H9 (cell line): ENCODE measurements at regions not wholly inside any gene's neighbourhood (a gene's known extent, or its start where the extent isn't known, plus 50 kb on each side); places are given as distances from the start of the nearest gene placed in this dataset.

ENCODE experiments used
- DNase-seq: peaks from one replicate; pipeline ENCODE4 v3.0.0-alpha.2; 2017
- H2AFZ ChIP-seq: one replicate; pipeline ENCODE4 v1.6.1; 2013; ENCODE audit warnings: mild to moderate bottlenecking, low read length, control low read depth, moderate library complexity
- H2AK5ac ChIP-seq: 2 replicates; pipeline ENCODE4 v1.6.1; 2013; ENCODE audit warnings: low read length, control low read depth, mixed read lengths; ENCODE audit not compliant: insufficient read length
- H2BK120ac ChIP-seq: one replicate; pipeline ENCODE4 v1.6.1; 2013; ENCODE audit warnings: low read depth, mild to moderate bottlenecking, low read length, control low read depth, inconsistent platforms; ENCODE audit not compliant: poor library complexity, severe bottlenecking
- H2BK12ac ChIP-seq: 2 replicates; pipeline ENCODE4 v1.6.1; 2013; ENCODE audit warnings: low read length, control low read depth, mixed read lengths, low read depth; ENCODE audit not compliant: insufficient read length
- H2BK15ac ChIP-seq: 2 replicates; pipeline ENCODE4 v1.6.1; 2013; ENCODE audit warnings: low read depth, low read length, control low read depth
- H2BK20ac ChIP-seq: one replicate; pipeline ENCODE4 v1.6.1; 2013; ENCODE audit warnings: low read depth, mild to moderate bottlenecking, low read length, control low read depth, inconsistent platforms; ENCODE audit not compliant: poor library complexity, severe bottlenecking
- H2BK5ac ChIP-seq: 2 replicates; pipeline ENCODE4 v1.6.1; 2013; ENCODE audit warnings: low read length, control low read depth, mixed read lengths; ENCODE audit not compliant: insufficient read length
- H3K14ac ChIP-seq: 2 replicates; pipeline ENCODE4 v1.6.1; 2013; ENCODE audit warnings: low read length, control low read depth; ENCODE audit not compliant: insufficient read depth
- H3K18ac ChIP-seq: 2 replicates; pipeline ENCODE4 v1.6.1; 2013; ENCODE audit warnings: low read depth, mild to moderate bottlenecking, mixed read lengths, low read length, control low read depth; ENCODE audit not compliant: insufficient read length
- H3K23ac ChIP-seq: 2 replicates; pipeline ENCODE4 v1.6.1; 2013; ENCODE audit warnings: low read length, control low read depth, mixed read lengths, low read depth; ENCODE audit not compliant: insufficient read length
- H3K23me2 ChIP-seq: 2 replicates; pipeline ENCODE4 v1.6.1; 2013; ENCODE audit warnings: low read depth, mild to moderate bottlenecking, mixed read lengths, low read length, control low read depth; ENCODE audit not compliant: insufficient read length, poor library complexity, severe bottlenecking
- H3K27ac ChIP-seq: 2 replicates; pipeline ENCODE4 v1.5.1; 2013; ENCODE audit warnings: low read length, control low read depth, mixed read lengths, low read depth; ENCODE audit not compliant: insufficient read length
- H3K27me3 ChIP-seq: 2 replicates; pipeline ENCODE4 v1.6.1; 2013; ENCODE audit warnings: low read length, control low read depth, inconsistent platforms; ENCODE audit not compliant: insufficient read depth
- H3K4ac ChIP-seq: 2 replicates; pipeline ENCODE4 v1.6.1; 2013; ENCODE audit warnings: low read depth, mild to moderate bottlenecking, control low read depth, inconsistent platforms, low read length, moderate library complexity
- H3K4me1 ChIP-seq: 2 replicates; pipeline ENCODE4 v1.6.1; 2013; ENCODE audit warnings: low read length, control low read depth, inconsistent platforms; ENCODE audit not compliant: insufficient read depth
- H3K4me2 ChIP-seq: 2 replicates; pipeline ENCODE4 v1.6.1; 2013; ENCODE audit warnings: low read length, control low read depth, mixed read lengths; ENCODE audit not compliant: insufficient read length, insufficient read depth
- H3K56ac ChIP-seq: 2 replicates; pipeline ENCODE4 v1.6.1; 2013; ENCODE audit warnings: low read depth, mild to moderate bottlenecking, mixed read lengths, low read length, control low read depth; ENCODE audit not compliant: insufficient read length
- H3K79me1 ChIP-seq: 2 replicates; pipeline ENCODE4 v1.6.1; 2013; ENCODE audit warnings: low read depth, mild to moderate bottlenecking, moderate library complexity, low read length, control low read depth, inconsistent platforms; ENCODE audit not compliant: insufficient read depth, poor library complexity, severe bottlenecking
- H3K79me2 ChIP-seq: 2 replicates; pipeline ENCODE4 v1.6.1; 2013; ENCODE audit warnings: low read length, control low read depth, inconsistent platforms; ENCODE audit not compliant: insufficient read depth
- H3K9ac ChIP-seq: 2 replicates; pipeline ENCODE4 v1.6.1; 2013; ENCODE audit warnings: low read length, control low read depth, mixed read lengths; ENCODE audit not compliant: insufficient read length; ENCODE audit errors: extremely low read depth
- H3K9me3 ChIP-seq: one replicate; pipeline ENCODE4 v1.6.1; 2013; ENCODE audit warnings: low read depth, low read length, inconsistent platforms; ENCODE audit not compliant: control insufficient read depth
- H3T11ph ChIP-seq: one replicate; pipeline ENCODE4 v1.6.1; 2013; ENCODE audit warnings: mild to moderate bottlenecking, low read length, control low read depth, inconsistent platforms
- H4K20me1 ChIP-seq: one replicate; pipeline ENCODE4 v1.6.1; 2013; ENCODE audit not compliant: control insufficient read depth, insufficient read length, insufficient read depth
- H4K5ac ChIP-seq: 2 replicates; pipeline ENCODE4 v1.6.1; 2013; ENCODE audit warnings: low read depth, mild to moderate bottlenecking, mixed read lengths, low read length, control low read depth; ENCODE audit not compliant: insufficient read length
- H4K8ac ChIP-seq: replicated peaks from 2 replicates; pipeline ENCODE4 v1.6.1; 2013; ENCODE audit warnings: low read length, control low read depth, mixed read lengths, low read depth; ENCODE audit not compliant: insufficient read length
- H4K91ac ChIP-seq: 2 replicates; pipeline ENCODE4 v1.6.1; 2013; ENCODE audit warnings: low read depth, mild to moderate bottlenecking, moderate library complexity, mixed read lengths, low read length, control low read depth; ENCODE audit not compliant: insufficient read length
- H3K27ac Mint-ChIP-seq, 3 experiments: 2 replicates in 2 of 3; 3 replicates in 1 of 3; pipeline ENCODE4 v1.8.0; 2020 to 2021; ENCODE audit warnings: mixed read lengths in 3 of 3, mild to moderate bottlenecking in 1 of 3, moderate library complexity in 1 of 3
- H3K27me3 Mint-ChIP-seq: 2 replicates; pipeline ENCODE4 v1.8.0; 2021; ENCODE audit warnings: low read depth, mild to moderate bottlenecking, moderate library complexity, mixed read lengths
- H3K36me3 Mint-ChIP-seq, 3 experiments: 2 replicates in 2 of 3; 3 replicates in 1 of 3; pipeline ENCODE4 v1.8.0; 2020 to 2021; ENCODE audit warnings: low read depth in 3 of 3, mixed read lengths in 3 of 3; ENCODE audit not compliant: insufficient read depth in 1 of 3
- H3K4me1 Mint-ChIP-seq, 2 experiments: 2 replicates each; pipeline ENCODE4 v1.8.0; 2020; ENCODE audit warnings: mixed read lengths in 2 of 2
- H3K4me3 Mint-ChIP-seq, 2 experiments: 2 replicates in 1 of 2; 3 replicates in 1 of 2; pipeline ENCODE4 v1.8.0; 2020 to 2021; ENCODE audit warnings: mild to moderate bottlenecking in 2 of 2, mixed read lengths in 2 of 2, moderate library complexity in 1 of 2
- H3K9me3 Mint-ChIP-seq, 2 experiments: 2 replicates in 1 of 2; 3 replicates in 1 of 2; pipeline ENCODE4 v1.8.0; 2020; ENCODE audit warnings: mild to moderate bottlenecking in 2 of 2, mixed read lengths in 2 of 2, moderate library complexity in 1 of 2
- CTCF ChIP-seq: fragments of 200-600 bp; sonication (generic); conservative IDR thresholded peaks from 3 replicates; pipeline ENCODE4 v1.8.0; 2021; ENCODE audit warnings: antibody characterized with exemption, mild to moderate bottlenecking
- WGBS: extraction: QIAGEN DNeasy Blood & Tissue Kit; methylation state at CpG from one replicate; pipeline ENCODE4 v1.1.7; 2013; ENCODE audit warnings: missing lambda C conversion rate, low lambda C conversion rate, mixed read lengths; ENCODE audit not compliant: insufficient read length; ENCODE audit errors: extremely low coverage; 5-methylcytosine and 5-hydroxymethylcytosine counted together

GRCh38 chr15:87727073-87727472 lies 529.5 kb downstream of the NTRK3 start:
- no peaks in the 10 kb centered on the region for H3K79me2 ChIP-seq
- H2AFZ ChIP-seq, result no peak overlapping the region
- no peak overlapping the region for H3K18ac ChIP-seq
- H3K79me1 ChIP-seq, result no peaks in the 10 kb centered on the region
- H3T11ph ChIP-seq, result no peak overlapping the region
- no peak overlapping the region for H2BK20ac ChIP-seq
- no peak overlapping the region for H3K4me3 Mint-ChIP-seq
- no peak overlapping the region for H4K91ac ChIP-seq
- no peak overlapping the region for H2BK5ac ChIP-seq
- no peak overlapping the region for H3K4me2 ChIP-seq
- H3K23ac ChIP-seq, result no peak overlapping the region
- no CpG with 5 or more reads among the region's 2 CpGs for WGBS
- no peaks in the 10 kb centered on the region; the same call in 1 of the 2 replicates for H3K27me3 ChIP-seq
- H2BK15ac ChIP-seq, result no peak overlapping the region
- no peak overlapping the region for H3K9ac ChIP-seq
- no peaks in the 10 kb centered on the region for H3K4me1 ChIP-seq
- TF ChIP-seq CTCF, result no peak
- H4K8ac ChIP-seq, result no peak overlapping the region
- no peaks in the 10 kb centered on the region for H3K23me2 ChIP-seq
- H4K5ac ChIP-seq, result no peak overlapping the region
- H3K9me3 Mint-ChIP-seq, result no peaks in the 10 kb centered on the region
- H3K14ac ChIP-seq, result no peak overlapping the region
- no peak overlapping the region for H3K56ac ChIP-seq
- H2BK120ac ChIP-seq, result no peak overlapping the region
- peaks cover 2% of the 10 kb centered on the region; the same call in 1 of the 2 replicates for H3K27me3 Mint-ChIP-seq
- no peak overlapping the region for H3K27ac ChIP-seq
- no peaks in the 10 kb centered on the region for H4K20me1 ChIP-seq
- no peak overlapping the region for H3K4ac ChIP-seq
- no peak overlapping the region for H2AK5ac ChIP-seq
- no peak overlapping the region for H3K27ac Mint-ChIP-seq
- no peak for DNase-seq
- no peaks in the 10 kb centered on the region for H3K36me3 Mint-ChIP-seq
- H3K9me3 ChIP-seq, result no peaks in the 10 kb centered on the region
- H2BK12ac ChIP-seq, result no peak overlapping the region
- H3K4me1 Mint-ChIP-seq, result peaks cover 10 to 18% of the 10 kb centered on the region in 2 experiments
